ENCODE measurements at regions not wholly inside any gene's neighbourhood (a gene's known extent, or its start where the extent isn't known, plus 50 kb on each side); places are given as distances from the start of the nearest gene placed in this dataset.
"Not testable (repeated sequence)": the region's sequence is repeated elsewhere in the genome, so short reads cannot be mapped to it uniquely, and the experiment has no call there.

DNA sequence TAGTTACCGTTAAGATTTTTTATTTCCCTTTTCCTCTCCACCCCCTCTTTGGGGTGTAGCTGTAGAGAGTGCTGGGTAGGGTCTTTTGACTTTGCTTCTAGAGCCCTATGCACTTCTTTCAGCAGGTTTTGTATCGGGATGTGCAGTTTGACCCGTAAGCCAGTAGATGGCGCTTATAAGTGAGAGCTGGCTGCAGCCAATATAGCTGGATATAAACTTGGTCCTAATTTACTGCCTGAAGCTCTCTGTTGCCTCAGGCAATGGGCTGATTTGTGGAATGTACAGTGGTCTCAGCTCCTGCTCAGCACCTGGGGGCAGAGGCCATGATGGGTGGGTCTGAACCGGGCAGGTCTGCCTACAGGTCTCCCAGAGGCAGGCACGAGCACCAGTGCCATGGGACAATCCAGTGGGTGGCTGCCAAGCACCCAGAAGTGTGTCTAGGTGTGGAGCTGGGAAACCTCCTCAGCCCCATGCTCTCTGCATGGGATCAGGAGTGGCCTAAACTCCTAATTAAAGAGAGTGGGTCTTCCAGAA lies 146.5 kb downstream of the SPANXN1 start:
- DNase-seq = no peak

DNA sequence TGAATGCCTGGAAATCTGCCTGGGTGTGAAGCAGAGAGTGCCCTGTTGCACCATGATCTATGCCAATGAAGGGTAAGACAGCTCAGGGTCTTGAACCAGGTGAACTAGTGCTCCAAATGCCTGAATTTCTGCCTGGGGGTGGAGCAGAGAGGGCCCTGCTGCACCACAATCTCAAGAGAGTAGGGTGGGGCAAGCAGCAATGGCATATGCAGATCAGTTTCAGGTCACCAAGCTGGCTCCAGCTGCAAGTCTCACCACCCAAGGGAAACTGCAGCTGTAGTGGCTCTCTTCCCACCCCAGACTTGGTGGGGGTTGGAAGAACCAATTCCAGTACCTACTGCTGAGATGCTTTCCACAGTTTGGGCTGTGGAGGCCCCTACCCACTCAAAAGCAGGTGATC lies 147.0 kb downstream of the SPANXN1 start:
- no peak for DNase-seq

DNA sequence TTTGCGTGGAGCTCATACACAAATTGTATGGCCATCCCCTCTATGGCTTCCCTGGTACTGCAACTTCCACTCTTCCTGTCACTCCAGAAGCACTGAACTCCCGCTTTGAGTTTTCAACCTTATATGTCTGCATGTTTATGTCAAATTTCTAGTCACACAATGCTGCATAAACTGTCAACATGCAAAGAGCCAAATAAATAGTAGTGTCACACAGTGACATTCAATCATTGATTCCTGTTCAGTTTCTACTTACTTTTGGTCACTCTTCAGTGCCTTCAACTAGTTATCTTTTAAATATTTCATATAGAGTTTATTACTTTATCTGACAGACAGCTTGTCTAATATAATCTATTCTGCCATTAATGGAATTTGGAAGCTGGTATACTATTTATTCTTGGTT lies 149.3 kb downstream of the SPANXN1 start:
- DNase-seq = no peak

DNA sequence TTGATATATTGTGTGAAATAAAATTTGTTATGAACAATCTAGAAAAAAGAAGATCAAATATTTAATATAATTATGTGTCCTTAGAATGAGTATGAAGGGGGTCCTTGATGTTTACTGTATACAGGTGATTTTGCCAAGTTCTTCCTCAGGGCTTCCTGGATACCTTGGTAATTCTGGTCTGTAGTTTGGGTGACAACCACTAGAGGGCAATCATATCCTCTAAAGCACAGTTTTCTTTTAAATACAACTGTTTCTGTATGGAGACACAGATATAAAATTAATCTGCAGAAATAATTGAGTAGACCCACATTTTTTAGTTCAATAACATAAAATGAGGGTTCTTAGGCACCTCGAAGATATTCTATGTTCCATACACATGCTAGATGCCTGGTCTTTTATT lies 157.7 kb downstream of the SPANXN1 start:
- DNase-seq = peak in 1 of 2 donors; percentile 0

DNA sequence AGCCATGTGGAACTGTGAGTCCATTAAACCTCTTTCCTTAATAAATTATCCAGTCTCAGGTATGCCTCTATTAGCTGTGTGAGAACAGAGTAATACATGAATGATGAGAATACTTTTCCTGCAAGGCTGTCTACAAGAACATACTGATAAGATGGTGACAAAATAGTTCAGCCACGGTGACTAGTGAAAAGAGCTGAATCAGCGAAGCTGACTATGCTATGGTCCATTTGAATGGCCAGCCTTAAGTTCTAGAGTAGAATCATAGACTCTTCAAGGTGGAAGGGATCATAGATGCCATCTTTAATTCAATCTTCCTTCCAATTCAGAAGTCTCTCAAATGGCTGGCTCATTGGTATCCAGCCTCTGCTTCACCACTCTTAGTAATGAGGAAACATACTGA lies 163.3 kb downstream of the SPANXN1 start:
- no peak for DNase-seq

DNA sequence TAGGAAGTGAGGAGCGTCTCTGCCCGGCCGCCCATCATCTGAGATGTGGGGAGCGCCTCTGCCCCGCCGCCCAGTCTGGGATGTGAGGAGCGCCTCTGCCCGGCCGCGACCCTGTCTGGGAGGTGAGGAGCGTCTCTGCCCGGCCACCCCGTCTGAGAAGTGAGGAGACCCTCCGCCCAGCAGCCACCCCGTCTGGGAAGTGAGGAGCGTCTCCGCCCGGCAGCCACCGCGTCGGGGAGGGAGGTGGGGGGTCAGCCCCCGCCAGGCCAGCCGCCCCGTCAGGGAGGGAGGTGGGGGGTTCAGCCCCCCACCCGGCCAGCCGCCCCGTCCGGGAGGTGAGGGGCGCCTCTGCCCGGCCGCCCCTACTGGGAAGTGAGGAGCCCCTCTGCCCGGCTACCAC lies 188.9 kb downstream of the SPANXN1 start:
- not testable (repeated sequence) for DNase-seq

DNA sequence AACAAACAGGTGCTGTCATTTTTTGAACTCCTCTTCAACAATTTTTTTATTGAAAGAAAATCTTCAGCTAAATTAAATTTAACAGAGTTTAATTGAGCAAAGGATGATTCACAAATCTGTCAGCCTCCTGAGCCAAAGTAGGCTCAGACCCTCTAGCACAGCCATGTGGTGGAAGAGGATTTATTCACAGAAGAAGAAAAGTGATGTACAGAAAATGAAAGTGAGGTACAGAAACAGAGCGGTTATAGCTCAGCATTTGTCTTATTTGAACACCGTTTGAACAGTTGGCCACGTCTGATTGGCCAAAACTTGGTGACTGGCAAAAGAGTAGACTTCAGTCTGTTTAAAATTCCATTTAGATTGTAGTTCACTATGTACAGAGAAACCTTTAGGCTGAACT lies 217.3 kb downstream of the SPANXN1 start:
- DNase-seq = no peak

DNA sequence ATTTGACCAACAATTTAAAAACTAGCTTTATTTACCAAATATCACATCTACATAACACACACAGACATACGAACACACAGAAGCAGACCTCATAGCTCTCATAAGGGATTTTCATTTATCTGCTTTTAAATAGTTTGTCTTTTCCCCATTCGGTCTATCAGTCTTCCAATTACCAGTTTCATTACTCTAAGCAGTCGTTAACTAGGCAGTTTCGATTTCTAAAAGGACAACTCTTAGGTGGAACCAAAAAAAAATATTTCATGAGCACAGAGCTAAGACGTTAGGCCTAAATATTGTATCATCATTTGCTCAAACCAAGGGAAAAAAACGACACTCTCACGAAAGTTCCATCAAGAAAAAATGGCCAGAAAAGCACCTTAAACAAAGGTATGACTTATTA lies 228.4 kb downstream of the SPANXN1 start:
- no peak for DNase-seq

DNA sequence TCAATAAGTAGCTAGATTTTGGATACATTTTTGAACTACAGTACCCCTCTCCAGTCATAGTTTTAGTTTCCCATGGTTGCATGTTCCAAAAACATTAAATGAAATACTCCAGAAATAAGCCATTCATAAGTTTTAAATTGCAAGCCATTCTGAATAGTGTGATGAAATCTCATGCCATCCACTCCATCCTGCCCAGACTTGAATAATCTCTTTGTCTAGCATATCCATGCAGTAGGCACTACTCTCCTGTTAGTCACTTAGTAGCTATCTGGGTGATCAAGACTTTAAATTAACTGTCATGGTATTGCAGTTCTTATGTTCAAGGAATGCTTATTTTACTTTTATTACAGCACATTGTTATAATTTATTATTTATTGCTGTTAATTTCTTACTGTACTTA lies 237.4 kb downstream of the SPANXN1 start:
- no peak for DNase-seq

DNA sequence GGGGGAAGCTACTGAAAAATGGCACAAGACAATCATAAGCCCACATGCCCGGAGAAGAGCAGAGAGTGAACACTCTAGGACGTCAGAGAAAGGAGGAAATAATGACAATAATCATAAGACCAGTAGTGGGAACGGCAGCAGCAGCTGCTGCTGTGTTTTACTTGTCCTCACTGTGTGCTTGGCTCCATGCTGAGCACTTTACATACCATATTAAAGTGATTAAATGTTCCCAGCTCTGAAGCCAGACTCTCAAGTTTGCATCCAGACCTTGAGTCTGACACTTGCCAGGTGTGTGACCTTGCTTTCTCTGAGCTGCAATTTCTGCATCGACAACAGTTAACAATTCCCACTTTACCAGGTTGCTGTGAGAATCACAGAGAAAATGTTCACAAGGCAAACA lies 255.4 kb downstream of the SPANXN1 start:
- DNase-seq = no peak

DNA sequence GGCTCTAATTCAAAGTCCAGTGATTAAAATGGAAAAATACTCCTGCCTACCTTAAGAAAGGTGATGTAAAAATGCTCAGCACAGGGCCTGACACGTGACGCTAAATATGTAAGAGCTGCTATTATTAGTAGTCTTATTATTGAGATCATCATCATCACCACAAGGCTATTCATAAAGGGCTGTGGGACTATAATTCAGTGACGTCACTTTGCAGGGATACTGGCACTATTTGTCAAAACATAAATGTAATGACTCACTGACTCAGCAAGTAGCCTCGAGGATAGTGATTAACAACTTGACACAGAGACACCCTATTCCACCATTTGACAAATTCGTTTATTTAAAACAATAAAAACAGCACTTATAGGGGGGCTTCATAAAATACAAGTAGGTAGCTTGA lies 258.9 kb downstream of the SPANXN1 start:
- DNase-seq = no peak

DNA sequence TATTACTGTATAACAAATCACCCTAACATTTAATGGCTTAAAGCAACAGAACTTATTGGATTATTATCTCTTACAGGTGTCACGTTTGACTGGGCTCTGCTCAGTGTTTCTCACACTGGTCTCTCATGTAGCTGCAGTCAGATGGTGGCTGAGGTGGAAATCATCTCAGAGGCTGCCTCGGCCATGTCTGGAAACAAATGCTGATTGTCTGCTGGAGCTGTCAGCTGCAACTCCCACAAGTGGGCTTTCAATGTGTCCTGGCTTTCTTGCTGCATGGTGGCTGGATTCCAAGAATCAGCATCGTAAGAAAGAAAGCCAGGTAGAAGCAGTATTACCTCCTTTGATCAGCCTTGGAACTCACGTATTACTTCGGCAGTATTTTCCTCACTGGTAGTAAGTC lies 277.6 kb downstream of the SPANXN1 start:
- DNase-seq = no peak

DNA sequence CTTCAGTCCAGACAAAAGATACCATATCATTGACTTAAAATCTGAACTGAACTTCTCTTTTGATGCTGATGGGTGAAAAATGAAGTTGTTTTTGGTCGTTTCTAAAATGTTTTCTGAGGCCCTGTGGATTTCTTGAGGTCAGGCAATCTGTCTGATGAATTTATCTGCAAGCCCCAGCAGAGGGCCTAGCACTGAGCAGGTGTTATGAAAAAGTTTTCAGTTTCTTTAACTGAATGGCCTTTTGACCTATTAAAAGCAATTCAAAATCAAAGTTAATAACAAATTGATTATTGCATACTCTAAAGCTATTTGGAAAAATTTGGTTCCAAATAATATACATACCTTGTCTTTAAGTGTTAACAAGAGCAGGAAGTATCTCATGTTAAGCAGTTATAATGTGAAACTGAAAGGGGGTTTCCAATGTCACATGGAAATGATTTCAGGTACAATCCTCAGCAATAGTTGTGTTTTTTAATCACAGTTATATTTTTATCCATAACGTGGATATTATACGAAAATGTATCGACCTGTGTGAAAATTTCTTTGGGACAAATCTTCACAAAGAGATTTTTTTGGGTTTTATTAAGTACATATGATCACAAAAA lies 285.0 kb downstream of the SPANXN1 start:
- DNase-seq = no peak

DNA sequence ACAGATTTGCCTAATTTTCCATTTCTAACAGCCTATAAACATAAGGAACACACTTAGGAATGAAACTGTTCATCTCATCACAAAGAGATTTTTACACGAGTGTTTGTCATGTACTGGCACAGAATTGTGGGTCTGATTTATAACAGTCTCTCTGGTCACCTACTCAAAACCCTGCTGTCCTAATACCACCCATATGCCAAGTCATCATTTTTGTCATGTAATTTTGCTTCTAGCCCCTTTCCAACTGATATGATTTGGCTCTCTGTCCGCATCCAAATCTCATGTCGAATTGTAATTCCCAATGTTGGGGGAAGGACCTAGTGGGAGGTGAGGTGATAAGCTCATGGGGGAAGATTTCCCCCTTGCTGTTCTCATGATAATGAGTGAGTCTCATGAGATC lies 284.1 kb upstream of the SLITRK2 start:
- no peak for DNase-seq

DNA sequence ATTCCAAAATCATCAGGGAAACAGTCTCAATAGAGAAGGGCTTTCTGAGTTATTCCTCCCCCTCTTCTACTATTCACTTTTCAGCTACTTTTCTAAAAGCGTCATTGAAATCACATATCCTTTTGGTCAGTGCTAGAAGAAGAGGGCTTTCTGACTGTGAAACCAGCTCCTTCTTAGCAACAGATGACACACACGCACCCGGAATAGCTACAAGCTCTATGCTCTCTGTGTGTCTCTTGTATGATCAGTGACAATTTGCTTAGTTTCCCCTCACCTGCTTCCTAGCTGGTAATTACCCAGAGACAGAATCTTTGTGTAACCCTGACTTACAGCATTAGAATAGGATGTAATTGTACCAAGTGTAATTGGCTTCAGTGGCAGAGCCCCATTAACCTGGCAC lies 268.1 kb upstream of the SLITRK2 start:
- no peak for DNase-seq

DNA sequence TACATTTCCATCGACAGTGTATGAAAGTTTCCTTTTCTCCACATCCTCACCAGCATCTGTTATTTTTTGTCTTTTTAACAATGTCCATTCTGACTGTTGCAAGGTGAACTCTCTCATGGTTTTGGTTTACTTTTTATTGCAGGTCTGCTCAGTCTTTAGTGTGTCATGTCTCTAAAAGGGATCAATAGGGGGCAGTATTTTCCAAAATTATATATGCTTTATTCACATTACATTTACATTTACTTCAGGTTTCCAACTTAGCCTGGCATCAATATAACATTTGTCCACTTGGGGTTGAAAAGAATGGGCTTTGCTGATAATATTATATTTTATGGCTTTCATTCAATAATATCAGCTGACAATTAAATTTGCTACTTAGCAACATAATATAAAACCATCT lies 265.0 kb upstream of the SLITRK2 start:
- no peak for DNase-seq

DNA sequence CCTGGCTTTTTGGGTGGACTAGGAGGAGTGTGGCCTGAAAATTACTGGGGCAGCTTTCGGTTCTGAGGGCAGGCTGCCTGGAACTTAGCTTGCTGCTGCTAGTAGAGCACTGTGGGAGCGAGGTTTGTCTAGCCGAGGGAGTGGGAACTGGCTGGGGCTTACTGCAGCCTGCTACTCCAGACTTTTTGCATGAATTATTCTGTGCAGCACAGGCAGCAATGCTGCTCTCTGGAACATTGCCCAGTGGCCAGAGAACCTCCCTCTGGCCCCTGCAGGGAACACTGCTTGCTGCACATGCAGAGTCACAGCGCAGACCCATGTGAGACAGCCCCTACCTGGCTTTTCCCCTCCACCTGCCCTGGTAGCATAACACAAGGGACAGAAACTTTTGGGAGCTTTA lies 263.9 kb upstream of the SLITRK2 start:
- DNase-seq = no peak

DNA sequence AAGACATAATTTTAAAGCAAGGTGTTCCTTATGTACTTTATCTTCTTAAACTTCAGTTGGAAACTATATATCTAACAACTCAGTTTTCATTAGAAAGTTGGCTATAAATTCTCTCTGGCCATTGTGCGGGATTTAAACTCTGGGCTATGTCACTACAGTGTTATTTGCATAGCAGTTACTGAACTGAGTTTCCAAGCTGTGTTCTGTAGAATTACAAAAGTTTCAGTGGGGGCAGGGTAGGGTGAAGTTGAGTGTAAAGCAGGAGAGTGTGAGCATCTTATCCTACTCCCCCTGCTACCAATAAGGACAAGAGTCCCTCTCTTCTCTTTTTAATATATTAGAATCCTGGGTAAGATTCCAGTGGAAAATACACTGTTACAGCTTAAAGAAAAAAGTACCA lies 254.5 kb upstream of the SLITRK2 start:
- DNase-seq = no peak

DNA sequence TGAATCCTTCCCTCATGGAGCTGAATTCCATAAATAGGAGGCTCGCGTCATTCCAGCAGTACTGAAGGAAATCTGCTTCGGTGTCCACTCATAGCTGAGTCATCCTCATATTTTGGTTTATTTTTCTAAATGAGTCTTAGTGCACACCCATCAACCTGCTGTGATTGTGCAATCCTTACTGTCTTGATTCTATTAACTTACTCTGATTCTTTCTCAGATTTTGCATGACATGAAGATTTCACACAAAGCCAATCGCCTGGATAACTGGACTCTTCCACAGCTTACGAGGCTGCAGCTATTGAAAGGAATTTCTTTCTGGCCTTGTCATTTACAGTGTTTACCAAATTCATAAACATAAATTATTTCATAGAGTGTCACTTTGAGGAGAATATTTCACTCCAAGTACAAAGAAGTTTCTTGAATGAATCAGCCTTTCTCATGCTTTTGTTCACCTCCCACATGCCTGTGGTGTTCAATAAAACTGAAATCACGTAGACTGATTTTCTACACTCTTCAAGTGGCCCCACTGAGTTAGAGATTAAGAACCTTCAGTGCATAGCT lies 207.6 kb upstream of the SLITRK2 start:
- no peak for DNase-seq

DNA sequence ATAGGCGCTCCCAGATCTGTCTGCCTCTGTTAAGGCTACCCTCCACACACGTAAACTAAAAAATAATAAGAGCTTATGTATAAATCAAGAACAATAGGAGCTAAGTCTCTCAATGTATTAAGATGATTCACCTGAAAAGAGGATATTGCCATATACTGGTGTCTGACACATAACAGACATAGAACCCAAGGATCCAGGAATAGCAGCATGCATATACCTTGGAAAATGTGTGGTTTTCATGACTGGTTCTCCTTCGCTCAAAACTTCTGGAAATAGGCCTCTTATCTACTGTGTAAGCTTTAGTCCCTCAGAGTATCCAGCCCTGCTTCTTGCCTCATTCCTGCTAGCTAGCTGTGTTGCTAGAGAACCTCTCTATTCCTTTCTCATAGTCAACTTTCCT lies 203.7 kb upstream of the SLITRK2 start:
- DNase-seq = no peak

DNA sequence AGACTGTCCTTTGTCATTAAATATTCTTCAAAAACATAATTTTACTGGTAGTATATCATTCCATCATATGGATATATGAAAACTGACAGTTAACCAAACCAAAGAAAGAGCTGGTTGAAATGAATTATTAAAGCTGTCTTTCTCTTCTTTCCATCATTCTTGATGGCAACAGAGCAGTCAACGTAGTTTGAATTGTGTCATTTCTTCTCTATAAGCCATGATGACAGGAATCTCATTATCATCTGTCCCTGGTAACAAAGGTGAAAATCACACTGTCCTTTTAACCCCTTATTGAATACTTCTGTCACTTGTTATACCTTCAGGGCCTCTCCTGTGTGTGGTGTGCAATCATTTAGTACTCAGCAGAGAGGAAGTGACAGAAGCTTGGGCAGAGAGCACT lies 197.0 kb upstream of the SLITRK2 start:
- DNase-seq = no peak

DNA sequence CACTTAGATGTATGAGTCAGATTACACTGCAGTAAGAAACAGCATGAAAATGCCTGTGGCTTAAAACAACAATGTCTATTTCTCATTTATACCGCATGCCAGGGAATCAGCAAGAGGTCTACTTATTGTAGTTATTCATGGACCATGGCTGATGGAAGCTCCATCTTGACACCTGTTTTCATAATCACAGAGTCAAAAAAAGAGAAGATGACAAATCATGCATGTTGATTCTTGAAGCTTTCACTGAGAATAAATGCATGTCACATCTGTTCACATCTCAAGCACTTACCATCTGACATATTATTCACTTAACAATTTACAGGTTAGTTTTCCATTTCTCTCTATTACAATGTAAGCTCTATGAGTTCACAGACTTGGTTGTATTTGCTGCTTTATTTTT lies 194.2 kb upstream of the SLITRK2 start:
- DNase-seq = no peak

DNA sequence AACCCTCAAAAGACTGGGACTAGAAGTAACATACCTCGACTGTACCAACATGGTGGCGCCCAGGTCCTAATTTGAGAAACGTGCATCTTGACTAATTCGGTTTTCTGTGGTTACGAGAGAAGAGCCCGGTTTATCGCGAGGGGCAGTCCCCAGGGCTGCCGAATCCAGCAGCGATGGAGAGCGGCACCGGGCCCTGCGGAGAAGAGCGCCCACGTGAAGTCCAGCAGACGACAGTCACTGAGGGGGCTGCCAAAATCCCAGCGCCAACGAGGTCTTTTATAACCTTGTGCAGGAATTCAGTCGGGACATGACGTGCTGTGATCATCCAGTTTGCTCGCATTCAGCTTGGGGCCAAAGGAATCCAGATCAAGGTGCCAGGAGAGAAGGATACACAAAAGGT lies 187.5 kb upstream of the SLITRK2 start:
- no peak for DNase-seq

DNA sequence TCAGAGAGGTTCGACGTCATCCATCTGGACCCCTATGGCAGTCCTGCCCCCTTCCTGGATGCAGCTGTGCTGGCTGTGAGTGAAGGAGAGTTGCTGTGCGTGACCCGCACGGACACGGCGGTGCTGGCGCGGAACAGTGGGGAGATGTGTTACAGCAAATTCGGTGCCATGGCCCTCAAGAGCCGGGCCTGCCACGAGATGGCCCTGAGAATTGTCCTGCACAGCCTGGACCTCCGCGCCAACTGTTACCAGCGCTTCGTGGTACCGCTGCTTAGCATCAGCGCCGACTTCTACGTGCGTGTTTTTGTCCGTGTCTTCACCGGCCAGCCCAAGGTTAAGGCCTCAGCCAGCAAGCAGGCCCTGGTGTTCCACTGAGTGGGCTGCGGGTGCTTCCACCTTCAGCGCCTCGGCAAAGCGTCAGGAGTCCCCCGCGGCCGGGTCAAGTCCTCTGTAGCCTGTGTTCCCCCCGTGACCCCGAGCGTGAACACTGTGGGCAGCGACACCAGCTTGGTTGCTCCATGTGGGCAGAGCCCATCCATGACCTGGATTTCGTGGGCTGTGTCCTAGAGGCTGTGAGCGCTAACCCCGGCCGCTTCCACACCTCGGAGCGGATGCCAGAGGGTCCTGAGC lies 186.7 kb upstream of the SLITRK2 start:
- DNase-seq = no peak

DNA sequence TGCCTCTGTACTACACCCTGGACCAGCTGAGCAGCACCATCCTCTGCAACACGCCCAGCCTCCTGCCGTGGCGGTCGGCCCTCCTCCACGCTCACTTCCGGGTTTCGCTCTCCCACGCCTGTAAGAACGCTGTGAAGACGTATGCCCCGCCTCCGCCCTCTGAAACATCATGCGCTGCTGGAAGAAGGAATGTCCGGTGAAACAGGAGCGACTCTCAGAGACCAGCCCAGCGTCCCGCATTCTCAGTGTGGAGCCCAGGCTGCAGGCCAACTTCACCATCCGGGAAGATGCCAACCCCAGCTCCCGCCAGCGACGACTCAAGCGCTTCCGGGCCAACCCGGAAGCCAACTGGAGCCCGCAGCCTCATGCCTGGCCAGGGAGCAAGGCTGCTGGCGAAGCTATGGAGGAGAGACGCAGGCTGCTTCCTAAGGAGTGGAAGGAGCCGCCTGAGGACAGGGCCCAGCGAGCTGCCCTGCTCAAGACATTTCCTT lies 186.1 kb upstream of the SLITRK2 start:
- DNase-seq = no peak

All from CD4-positive, alpha-beta T cell treated with Interleukin-1 beta for 1 hour (primary cell).